Panc1 (cell line): ENCODE measurements at regions not wholly inside any gene's neighbourhood (a gene's known extent, or its start where the extent isn't known, plus 50 kb on each side); places are given as distances from the start of the nearest gene placed in this dataset.

ENCODE experiments used
- CTCF ChIP-seq: fragments of 450-650 bp; IDR thresholded peaks from 2 replicates; pipeline ENCODE4 v1.5.1; 2017; ENCODE audit warnings: mild to moderate bottlenecking
- POLR2AphosphoS5 ChIP-seq: IDR thresholded peaks from 2 replicates; pipeline ENCODE4 v1.6.1; 2012; ENCODE audit warnings: mild to moderate bottlenecking, low read depth, low read length, moderate library complexity
- REST ChIP-seq, 2 experiments: IDR thresholded peaks; 2 replicates each; pipeline ENCODE4 v1.6.1; 2011 to 2012; ENCODE audit warnings: low read depth in 2 of 2, control low read depth in 1 of 2, low read length in 1 of 2, mild to moderate bottlenecking in 1 of 2, moderate library complexity in 1 of 2; ENCODE audit not compliant: insufficient read depth in 1 of 2
- SIN3A ChIP-seq: IDR thresholded peaks from 2 replicates; pipeline ENCODE4 v1.6.1; 2012; ENCODE audit warnings: low read depth, mild to moderate bottlenecking, low read length, moderate library complexity, borderline replicate concordance; ENCODE audit not compliant: insufficient read depth

DNA sequence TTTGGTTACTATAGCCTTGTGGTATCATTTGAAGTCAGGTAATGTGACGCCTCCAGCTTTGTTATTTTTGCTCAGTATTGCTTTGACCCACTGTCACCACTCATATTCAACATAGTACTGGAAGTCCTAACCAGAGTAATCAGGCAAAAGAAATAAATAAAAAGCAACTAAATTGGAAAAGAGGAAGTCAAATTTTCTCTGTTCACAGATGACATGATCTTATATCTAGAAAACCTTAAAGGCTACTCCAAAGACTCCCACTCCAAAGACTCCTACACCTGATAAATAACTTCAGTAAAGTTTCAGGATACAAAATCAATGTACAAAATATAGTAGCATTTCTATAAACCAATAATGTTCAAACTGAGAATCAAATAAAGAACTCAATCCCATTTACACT, 348.6 kb downstream of the CXXC4 start:
- TF ChIP-seq POLR2AphosphoS5 (no peak), CTCF (no peak), REST (IDR thresholded peaks at IDR 0.05; ENCODE audit: insufficient read depth in 1 of 2, low read depth in 2 of 2, low read length in 1 of 2) (no peak), SIN3A (no peak)
